AG09319 (cell line): ENCODE measurements at regions not wholly inside any gene's neighbourhood (a gene's known extent, or its start where the extent isn't known, plus 50 kb on each side); places are given as distances from the start of the nearest gene placed in this dataset.

ENCODE experiments used
- DNase-seq: peaks from one replicate; pipeline ENCODE4 v3.0.0-alpha.2; 2010; ENCODE audit warnings: low read depth; ENCODE audit errors: extremely low read depth
- TF ChIP-seq, protein P1 (sequence below): IDR thresholded peaks from 2 replicates; pipeline ENCODE4 v1.5.1; 2011; ENCODE audit warnings: low read depth, mild to moderate bottlenecking, inconsistent platforms, low read length, moderate library complexity

DNA sequence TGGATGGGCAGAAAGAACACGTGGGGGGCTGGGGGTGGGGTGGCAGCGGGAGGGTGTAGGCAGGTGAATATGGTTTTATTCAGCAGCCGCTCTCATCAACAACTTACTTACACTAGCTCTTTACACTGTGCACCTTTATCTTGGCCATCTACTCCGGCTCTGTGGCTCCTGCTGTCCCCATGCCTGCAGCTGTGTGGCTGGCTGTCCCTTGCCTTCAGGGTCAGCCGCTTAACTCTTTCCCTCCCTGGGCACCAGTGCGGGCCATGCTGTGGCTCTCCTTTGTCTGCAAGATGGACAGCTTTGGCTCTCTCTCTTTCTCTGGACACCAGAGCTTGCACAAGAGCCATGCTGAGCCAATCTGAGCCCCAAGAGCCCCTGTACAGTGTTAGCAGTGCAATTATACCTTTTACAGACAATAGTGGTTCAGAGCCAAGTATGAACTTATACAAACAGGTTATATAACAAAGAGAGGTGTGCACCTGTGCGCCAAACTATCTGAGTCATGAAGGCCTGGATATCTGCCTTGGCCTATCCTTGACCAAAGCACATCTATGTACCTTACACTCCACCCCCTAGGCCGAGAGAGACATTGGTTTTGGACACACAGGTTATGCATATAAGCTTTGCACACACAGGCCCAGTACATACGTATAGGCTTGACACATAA is 94.3 kb upstream of the CTSC start:
- DNase-seq, result no peak
- TF ChIP-seq, protein P1, sequence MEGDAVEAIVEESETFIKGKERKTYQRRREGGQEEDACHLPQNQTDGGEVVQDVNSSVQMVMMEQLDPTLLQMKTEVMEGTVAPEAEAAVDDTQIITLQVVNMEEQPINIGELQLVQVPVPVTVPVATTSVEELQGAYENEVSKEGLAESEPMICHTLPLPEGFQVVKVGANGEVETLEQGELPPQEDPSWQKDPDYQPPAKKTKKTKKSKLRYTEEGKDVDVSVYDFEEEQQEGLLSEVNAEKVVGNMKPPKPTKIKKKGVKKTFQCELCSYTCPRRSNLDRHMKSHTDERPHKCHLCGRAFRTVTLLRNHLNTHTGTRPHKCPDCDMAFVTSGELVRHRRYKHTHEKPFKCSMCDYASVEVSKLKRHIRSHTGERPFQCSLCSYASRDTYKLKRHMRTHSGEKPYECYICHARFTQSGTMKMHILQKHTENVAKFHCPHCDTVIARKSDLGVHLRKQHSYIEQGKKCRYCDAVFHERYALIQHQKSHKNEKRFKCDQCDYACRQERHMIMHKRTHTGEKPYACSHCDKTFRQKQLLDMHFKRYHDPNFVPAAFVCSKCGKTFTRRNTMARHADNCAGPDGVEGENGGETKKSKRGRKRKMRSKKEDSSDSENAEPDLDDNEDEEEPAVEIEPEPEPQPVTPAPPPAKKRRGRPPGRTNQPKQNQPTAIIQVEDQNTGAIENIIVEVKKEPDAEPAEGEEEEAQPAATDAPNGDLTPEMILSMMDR, result no peak

GRCh38 chr11:88428959-88429358 is 91.4 kb upstream of the CTSC start:
- DNase-seq, result no peak
- TF ChIP-seq, protein P1, result no peak

DNA sequence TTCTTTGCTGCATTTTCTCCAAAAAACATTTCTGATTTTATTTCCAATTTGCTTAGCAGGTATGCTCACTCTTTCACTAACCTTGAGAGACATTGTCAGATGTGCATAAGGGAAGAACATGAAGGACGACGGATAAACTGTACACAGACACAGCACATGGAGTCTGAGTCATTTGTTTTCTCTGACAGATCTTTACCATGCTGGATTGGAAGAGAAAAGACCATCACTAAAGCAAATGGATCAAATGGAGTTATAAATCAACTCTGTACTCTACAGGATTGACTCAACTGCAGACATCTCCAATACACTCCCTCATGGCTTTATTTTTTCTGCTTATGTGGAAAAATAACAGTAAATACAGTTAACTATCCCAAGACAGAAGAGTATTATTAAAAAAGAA is 90.2 kb upstream of the CTSC start:
- DNase-seq, result no peak
- TF ChIP-seq, protein P1, result no peak

DNA sequence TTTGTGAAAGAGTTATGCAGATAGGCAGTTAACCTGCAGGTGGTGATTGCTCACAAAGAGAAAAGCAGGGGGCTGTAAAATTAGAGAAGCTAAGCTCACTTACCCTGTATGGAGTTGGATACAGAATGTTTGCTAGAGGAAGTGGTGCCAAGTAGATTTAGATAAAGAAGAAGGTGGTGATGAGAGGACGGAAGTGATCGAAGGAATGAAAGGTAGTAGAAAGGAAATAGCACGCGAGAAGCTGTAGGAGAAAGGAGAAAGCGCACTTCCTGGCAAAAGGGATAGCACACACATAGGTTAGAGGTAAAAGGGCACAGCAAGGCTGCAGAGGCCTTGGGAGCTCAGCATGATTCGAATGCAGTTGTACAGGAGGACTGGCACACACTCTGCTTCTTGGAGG is 87.3 kb upstream of the CTSC start:
- no peak for DNase-seq

DNA sequence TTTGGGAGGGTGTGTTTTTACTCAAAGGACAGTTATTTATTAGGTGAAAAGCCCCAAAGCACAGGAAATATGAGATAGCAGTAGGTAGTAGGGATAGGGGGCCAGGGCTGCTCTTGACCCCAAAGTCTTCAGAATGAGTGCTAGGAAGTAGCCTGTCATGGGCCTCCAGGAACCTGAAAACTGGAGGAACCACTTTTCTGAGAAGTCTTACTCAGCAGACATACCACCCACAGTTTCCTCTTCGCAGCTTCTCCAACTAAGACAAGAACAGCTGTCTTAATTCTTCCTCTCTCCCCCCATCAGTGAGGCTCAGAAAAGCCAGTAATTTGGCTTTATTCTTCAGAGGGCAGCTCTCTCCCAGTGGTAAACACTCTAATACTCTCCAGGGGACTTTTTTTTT is 84.0 kb upstream of the CTSC start:
- no peak for DNase-seq
- TF ChIP-seq, protein P1, result no peak

More for the DNA sequence above, 87.3 kb upstream of the CTSC start:
- TF ChIP-seq, protein P1, result no peak

GRCh38 chr11:88420165-88420791 is 82.7 kb upstream of the CTSC start:
- no peak for DNase-seq
- TF ChIP-seq, protein P1, result no peak

- TF ChIP-seq, protein P1, result no peak
- no peak for DNase-seq
These were observed 81.0 kb upstream of the CTSC start for GRCh38 chr11:88418508-88418907.
